ENCODE measurements at regions not wholly inside any gene's neighbourhood (a gene's known extent, or its start where the extent isn't known, plus 50 kb on each side); places are given as distances from the start of the nearest gene placed in this dataset.

GRCh38 chr14:101503431-101504095 is 57.7 kb upstream of the DIO3 start:
- no peak for TF ChIP-seq POLR2AphosphoS5 (IDR thresholded peaks at IDR 0.05; ENCODE audit: low read depth, low read length)
- TF ChIP-seq REST (IDR thresholded peaks at IDR 0.05; ENCODE audit: insufficient read depth in 1 of 2, low read depth in 2 of 2, low read length in 2 of 2) = no peak
- no peak for TF ChIP-seq SIN3A (IDR thresholded peaks at IDR 0.05; ENCODE audit: borderline replicate concordance, insufficient read depth, low read length)
- TF ChIP-seq FOXP2 (optimal IDR thresholded peaks at IDR 0.05; ENCODE audit: borderline replicate concordance, extremely low read depth, extremely low read length, insufficient read depth) = no peak
- no peak for TF ChIP-seq TAF1 (IDR thresholded peaks at IDR 0.05; ENCODE audit: borderline replicate concordance, insufficient read depth, low read length)

GRCh38 chr14:101504096-101504948 is 57.0 kb upstream of the DIO3 start:
- TF ChIP-seq SIN3A (IDR thresholded peaks at IDR 0.05; ENCODE audit: borderline replicate concordance, insufficient read depth, low read length) (no peak), POLR2AphosphoS5 (IDR thresholded peaks at IDR 0.05; ENCODE audit: low read depth, low read length) (no peak), TAF1 (IDR thresholded peaks at IDR 0.05; ENCODE audit: borderline replicate concordance, insufficient read depth, low read length) (no peak), FOXP2 (optimal IDR thresholded peaks at IDR 0.05; ENCODE audit: borderline replicate concordance, extremely low read depth, extremely low read length, insufficient read depth) (no peak), REST (IDR thresholded peaks at IDR 0.05; ENCODE audit: insufficient read depth in 1 of 2, low read depth in 2 of 2, low read length in 2 of 2) (no peak)

- TF ChIP-seq REST (IDR thresholded peaks at IDR 0.05; ENCODE audit: insufficient read depth in 1 of 2, low read depth in 2 of 2, low read length in 2 of 2) (no peak), TAF1 (IDR thresholded peaks at IDR 0.05; ENCODE audit: borderline replicate concordance, insufficient read depth, low read length) (no peak), SIN3A (IDR thresholded peaks at IDR 0.05; ENCODE audit: borderline replicate concordance, insufficient read depth, low read length) (no peak), POLR2AphosphoS5 (IDR thresholded peaks at IDR 0.05; ENCODE audit: low read depth, low read length) (no peak), FOXP2 (optimal IDR thresholded peaks at IDR 0.05; ENCODE audit: borderline replicate concordance, extremely low read depth, extremely low read length, insufficient read depth) (no peak)
Measured at GRCh38 chr14:101505236-101505970, 55.9 kb upstream of the DIO3 start.

- TF ChIP-seq FOXP2 (optimal IDR thresholded peaks at IDR 0.05; ENCODE audit: borderline replicate concordance, extremely low read depth, extremely low read length, insufficient read depth) (no peak), TAF1 (IDR thresholded peaks at IDR 0.05; ENCODE audit: borderline replicate concordance, insufficient read depth, low read length) (no peak), POLR2AphosphoS5 (IDR thresholded peaks at IDR 0.05; ENCODE audit: low read depth, low read length) (no peak), SIN3A (IDR thresholded peaks at IDR 0.05; ENCODE audit: borderline replicate concordance, insufficient read depth, low read length) (no peak), REST (IDR thresholded peaks at IDR 0.05; ENCODE audit: insufficient read depth in 1 of 2, low read depth in 2 of 2, low read length in 2 of 2) (no peak)
Measured at GRCh38 chr14:101506211-101506925, 54.9 kb upstream of the DIO3 start.

All from PFSK-1 (cell line).